KBM-7 (cell line): ENCODE measurements at regions not wholly inside any gene's neighbourhood (a gene's known extent, or its start where the extent isn't known, plus 50 kb on each side); places are given as distances from the start of the nearest gene placed in this dataset.

Experiments used
- DNase-seq: peaks from one replicate; pipeline ENCODE4 v3.0.0-alpha.2; 2015
- in situ Hi-C: fragments of 300-500 bp; cut with MboI; formaldehyde crosslinking; loops from 2 replicates; pipeline ENCODE4 v1.14.3; 2020; ENCODE audit warnings: low sequenced_read_pairs, low pct_unique_long_range_greater_than_20kb, mixed read lengths

DNA sequence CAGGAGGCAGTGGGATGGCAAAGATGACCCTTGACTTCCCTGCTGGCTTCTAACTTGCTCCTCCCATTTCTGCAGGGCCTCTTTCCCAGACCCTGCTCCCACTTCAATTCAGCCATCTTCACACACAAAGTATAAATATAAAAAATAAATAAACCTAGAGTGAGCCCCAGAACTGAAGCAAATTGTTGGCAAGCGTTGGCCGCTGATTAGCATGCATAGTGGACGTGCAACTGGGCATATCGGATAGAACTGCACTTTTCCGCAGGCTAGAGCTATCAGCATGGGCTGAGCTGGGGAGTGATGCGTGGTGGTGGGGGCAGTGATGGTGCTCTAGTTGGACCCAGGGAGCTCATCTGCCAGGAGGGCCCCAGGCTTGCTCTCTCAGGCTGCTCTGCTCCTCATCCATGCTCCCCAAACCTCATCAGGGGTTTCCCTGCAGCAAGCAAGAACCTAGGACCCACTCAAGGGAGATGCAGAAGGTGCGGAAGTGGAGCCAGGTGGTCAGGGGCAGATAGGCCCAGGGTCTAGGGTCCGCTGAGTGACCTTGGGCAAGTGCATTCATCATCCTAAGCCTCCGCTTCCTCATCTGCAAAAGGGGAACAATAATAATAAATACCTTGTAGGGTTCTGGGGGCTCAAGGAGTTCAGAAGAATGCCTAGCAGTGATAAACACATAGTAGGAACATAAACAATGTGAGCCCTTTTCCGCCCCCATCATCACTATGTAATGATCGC is 146.8 kb upstream of the PJA1 start:
- in situ Hi-C loops: no loop called here
- DNase-seq: no peak

DNA sequence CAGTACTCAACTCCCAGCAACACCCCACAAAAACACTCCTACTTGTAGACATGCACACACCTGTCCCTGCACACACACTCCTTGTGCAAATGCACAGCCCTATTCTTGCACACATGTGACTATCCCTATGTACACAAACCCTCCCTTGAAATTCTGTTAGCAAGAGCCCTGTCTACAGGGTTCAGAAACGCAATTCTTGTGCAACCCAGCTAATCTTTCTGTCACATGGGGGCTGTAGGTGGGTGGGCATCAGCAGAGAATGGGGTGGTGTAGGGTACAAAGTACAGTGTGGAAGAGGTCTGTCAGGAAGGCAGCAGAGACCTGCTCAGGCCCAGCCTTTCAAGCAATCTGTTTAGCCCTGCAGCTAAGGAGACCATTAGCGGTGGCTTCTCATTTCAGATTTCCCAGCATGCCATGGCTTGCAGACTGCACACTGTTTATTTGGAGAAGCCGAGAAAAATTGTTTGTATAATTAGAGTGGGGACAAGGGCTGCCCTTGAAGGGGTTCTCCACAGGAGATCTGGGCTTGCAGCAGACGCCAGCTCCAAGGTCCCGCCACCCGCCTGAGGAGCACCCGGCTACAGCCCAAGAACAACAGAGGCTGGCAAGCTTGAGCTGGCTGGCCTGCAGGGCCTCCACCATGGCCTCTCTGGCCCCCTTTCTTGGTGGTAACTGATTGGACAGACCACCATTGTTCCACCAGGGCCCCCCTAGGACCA is 144.0 kb upstream of the PJA1 start:
- no peak for DNase-seq
- in situ Hi-C loops: no loop called here

DNA sequence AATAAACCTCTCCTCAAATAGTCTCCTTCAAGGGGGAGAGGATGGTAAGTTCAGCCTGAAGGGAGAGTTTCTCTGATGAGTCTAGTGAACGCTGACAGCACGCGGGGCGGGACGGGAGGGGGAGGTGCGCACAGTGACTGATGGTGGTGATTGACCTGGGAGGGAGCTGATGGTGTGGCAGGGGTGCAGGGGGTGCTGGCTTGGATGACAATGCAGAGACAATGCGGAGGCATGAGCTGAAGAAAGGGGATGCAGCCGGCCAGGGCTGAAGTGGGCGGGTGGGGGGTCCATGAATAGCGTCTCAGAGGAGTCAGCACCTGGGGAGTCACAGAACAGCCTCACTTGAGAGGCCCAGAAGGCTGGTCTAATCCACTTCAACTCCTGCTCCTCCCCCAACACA is 142.5 kb upstream of the PJA1 start:
- no peak for DNase-seq
- in situ Hi-C loops: no loop called here

DNA sequence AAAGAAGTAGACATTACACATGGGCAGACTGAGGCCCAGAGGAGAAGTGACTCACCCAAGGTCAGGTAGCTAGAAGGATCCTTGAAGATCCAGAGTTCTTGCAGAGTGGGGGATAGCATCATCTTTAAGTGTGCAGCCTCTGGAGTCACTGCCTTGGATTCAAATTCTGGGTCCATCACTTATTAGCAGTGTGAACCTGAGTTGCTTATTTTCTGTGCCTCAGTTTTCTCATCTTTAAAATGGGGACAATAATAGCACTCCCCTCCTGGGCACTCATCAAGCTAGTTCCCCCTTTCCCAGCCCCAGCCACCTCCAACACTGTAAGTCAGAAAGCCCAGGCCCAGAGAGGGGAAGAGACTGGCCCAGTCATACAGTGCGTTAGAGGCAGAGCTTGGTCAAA is 141.8 kb upstream of the PJA1 start:
- in situ Hi-C loops: no loop called here
- no peak for DNase-seq

DNA sequence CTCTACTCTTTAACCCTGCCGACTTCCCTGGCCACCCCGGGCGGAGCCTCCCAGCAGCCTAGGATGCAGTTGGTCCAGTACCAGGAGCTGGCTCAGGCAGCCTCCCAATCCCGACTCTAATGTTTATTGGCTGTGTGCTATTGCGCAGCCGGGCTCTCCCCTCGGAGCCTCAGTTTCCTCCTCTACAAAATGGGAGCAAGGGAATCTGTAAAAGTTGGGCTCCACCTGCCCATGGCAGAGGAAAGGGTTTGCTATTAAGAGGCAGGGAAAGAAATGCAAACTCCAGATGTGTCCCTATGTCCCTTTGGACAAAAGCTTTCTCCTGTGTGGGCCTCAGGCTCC is 140.8 kb upstream of the PJA1 start:
- in situ Hi-C loops: no loop called here
- no peak for DNase-seq

DNA sequence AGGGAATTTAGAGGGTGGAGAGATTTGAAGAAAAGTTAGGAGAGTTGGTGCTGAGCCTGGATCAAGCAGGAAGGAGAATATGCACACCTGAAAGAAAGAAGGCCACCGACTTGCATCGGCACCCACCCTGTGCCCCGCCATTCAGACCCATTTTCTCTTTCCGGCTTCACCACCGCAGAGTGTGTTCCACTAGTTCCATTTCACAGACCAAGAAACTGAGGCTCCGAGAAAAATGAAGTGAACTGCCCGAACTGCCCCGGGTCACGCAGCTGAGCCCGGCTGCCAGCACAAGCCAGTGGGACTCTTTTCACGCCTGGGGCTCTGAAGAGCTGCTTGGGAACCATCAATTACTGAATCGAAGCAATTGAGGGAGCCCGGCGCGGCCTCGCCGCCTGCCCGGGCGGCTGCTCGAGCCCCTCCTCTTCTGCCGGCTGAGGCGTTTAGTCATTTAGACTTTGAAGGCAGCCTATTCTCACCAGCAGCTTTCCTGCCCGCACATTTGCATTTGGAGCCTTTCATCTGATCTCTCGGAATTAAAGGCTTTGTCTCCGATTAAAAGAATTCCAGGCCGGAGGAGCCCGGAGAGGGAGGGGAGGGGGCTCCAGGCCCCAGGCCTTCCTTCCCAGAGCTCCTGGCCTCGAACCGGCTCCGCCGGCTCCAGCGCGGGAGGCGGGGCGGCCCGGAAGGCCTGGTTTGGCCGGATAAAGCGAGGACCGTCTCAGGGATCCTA is 140.2 kb upstream of the PJA1 start:
- in situ Hi-C loops: no loop called here

DNA sequence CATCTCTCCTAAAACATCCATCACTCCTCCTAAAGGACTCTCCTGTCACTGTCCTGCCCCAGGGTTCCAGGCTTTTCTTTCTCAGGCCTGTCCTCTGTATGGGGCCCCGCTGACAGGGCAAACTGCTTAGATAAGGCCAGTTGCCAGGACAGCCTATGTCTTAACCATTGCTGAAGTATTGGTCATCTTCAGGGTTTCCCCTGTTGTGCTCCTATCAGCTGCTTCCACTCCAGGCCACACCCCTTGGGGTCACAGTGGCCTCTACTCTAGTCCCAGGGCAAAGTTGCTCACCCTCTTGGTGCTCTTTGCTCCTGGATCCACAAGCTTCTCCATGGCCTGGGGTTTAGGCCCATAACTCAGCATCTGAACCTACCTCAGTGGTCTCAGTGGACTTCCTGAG is 138.0 kb upstream of the PJA1 start:
- no peak for DNase-seq
- in situ Hi-C loops: no loop called here

More for the DNA sequence above, 140.2 kb upstream of the PJA1 start:
- no peak for DNase-seq

DNA sequence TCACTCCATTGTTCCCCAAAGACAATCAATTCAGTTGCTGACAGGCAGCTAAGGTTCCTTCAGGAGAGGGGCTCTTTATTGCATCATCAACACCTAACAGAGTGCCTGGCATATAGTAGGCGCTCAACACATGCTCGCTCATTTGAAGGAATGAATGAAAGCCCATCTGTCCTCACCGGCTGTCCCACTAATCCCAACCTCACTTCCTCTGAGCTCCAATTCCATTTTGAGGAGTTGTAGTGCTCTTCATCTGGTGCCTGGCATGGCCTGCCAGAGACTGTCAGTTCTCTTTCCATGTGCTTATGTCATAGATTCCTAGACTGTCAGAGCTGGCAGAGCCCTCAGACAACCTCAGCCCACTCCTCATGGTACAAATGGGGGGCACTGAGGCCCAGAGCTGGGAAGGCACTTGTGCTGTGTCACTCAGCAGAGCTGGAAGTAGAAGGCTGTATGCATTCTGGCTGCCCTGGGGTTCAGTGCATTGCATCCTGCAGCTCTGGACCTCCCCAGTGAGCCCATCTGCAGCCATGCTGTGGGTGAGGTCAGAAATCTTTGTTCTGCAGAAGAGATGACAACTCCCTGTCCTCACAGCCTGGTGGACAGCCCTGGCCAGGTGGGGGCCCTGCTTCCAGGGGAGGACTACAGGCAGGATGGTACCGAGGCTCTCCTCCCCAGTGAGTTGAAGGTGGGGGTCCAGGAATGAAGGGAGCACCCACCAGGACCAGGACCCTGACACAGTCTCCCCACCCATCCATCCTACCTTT is 134.9 kb upstream of the PJA1 start:
- in situ Hi-C loops: no loop called here
- DNase-seq: no peak

DNA sequence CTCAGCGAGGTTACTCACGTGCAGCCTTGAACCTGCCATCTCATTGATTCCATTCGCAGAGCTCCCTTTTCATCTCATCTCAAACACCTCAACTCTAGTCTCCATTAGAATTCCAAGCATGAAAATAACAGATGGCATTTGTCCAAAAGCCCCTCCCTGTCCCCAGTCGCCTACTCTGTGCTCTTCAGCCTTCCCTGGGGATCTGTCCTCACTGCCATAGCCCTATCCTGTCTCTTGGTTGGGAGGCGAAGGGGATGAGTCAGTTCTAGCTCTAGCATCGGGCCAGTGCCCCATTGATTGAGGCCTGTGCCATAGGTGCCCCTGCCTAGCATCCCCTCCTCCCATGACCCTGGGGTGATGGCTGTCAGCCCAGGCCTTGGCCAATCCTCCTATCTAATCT is 134.0 kb upstream of the PJA1 start:
- in situ Hi-C loops: no loop called here
- no peak for DNase-seq

DNA sequence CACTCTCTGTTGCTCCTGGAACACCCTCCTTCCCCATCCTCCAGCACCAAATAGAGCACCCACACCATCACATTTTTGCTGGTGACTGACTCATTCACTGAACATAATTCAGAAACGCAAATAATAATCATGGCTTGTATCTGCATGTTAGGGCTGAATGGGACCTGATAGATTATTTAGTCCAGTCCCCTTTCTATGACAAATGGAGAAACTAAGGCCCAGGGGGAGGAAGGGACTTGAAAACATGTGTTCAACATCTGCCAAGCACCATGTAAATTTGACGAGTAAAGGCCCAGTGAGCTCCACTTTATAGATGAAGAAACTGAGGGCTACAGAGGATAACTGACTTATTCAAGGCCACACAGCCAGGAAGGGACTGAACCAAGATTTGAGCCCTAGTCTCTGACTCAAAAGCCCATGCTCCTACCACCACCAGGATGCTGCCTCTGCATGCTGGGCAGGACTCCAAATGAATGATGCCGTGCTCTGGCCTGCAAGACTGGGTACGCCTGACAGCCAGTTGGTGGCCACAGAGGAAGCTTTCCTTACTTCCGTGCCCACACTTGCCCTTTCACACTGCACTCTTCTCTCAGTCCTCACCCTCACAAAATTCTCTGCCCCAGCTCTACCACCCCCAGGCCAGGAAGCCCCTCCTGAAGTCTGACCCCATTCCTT is 133.3 kb upstream of the PJA1 start:
- in situ Hi-C loops: no loop called here
- no peak for DNase-seq

DNA sequence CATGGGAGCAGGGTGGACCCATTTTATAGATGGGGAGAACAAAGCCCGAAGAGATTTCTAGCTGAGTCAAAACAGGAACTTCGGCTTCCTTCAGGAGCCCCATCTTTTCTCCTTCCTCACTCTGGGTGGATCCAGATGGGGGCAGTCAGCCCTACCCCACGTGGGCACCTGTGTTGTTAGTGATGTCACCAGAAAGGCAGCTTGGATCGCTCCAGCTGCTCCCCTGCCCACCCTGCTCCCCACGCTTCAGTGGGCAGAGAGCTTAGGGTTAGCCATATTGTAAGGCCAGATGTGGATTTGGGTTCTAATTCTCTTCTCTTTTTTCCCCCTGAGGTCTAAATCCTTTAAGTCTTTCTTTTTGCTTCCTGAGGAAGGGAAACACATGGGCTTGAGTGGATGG is 132.3 kb upstream of the PJA1 start:
- in situ Hi-C loops: no loop called here
- no peak for DNase-seq

DNA sequence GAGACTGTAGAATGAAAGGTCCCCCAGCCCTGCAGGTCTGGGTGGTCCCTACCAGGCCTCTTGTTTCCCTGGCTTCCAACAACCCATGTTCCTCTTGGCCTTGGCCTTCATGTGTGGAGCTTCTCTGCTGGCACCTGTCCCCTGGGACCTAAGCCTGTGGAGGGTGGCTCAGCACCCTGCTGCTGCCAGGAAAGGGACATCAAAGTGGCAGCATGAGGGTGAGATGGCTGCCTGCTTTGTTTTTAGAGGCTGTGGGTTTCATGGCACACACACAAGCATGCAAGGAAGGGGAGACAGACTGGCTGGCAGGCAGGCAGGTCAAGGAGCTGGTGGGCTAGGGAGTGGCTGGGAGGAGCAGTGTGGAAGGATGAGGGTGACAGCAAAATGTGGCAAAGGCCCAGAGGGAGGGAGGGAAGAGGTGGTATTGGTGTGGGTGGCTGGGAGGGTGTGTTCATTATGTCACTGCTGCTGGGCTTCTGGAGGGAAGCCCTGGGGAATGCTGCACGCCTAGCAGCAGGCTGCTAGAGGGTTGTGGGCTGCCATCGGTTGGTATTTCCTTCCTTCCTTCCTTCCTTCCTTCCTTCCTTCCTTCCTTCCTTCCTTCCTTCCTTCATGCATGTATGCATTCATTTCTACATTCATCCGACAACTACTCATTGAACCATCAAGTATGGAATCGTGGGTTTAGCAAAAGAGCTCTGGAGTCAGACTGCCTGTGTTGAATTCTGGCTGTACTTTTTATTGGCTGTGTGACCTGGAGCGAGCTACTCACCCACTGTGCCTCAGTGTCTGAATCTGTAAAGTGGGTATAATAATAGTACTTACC is 128.7 kb upstream of the PJA1 start:
- DNase-seq: no peak
- in situ Hi-C loops: no loop called here

DNA sequence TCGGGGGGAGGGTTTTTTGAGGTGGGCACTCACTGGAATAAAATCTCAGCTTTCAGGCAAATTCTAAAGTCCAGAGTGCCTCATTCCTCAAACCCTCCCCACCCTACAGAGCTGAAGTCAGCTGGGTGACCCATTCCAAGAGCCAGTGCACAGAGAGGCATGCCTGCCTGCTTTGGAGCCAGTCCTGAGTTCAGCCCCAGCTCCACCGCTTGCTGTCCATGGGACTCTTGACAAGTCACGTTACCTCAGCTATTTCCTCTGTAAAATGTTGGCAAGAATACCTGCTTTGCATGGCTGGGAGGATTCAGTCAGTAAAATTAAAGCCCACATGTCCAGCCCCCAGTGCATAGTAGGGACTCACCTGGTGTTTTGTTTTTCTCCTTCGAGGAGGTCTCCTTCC is 125.9 kb upstream of the PJA1 start:
- DNase-seq: no peak
- in situ Hi-C loops: no loop called here

DNA sequence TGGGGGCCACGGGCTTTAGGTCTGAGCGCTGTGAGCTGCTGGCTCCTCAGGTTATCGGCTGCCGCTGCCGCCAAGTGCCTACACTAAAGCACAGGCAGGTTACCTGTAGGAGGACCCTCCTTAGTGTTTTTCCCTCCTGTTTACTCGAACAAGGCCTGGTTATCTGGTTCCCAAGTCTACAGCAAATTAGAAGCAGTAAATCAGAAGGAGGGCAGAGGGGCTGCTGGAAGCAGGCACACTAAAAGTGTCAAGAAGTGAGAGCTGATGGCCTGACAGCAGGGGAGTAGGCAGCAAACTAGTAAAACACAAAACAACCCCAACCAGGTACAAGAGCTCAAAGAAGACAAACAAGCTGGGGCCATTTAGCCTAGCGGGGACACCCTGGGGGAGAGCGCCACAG is 125.0 kb upstream of the PJA1 start:
- no peak for DNase-seq
- in situ Hi-C loops: no loop called here

DNA sequence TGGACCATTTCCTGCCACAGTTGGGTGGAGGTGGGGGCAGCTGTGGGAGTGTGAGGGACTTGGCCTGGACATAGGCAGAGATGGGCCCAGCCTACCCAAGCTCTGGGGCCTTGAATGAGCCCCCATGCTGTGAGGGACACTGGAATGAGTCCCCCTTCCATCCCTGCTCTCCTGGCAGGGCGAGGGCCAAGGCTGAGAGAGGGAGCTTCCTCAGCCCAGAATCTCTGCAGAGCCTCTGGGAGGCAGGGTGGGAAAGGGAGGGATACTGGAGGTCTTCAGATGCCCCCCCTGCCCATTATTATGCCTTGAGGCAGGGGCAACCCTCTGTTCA is 124.5 kb upstream of the PJA1 start:
- in situ Hi-C loops: no loop called here
- DNase-seq: no peak

DNA sequence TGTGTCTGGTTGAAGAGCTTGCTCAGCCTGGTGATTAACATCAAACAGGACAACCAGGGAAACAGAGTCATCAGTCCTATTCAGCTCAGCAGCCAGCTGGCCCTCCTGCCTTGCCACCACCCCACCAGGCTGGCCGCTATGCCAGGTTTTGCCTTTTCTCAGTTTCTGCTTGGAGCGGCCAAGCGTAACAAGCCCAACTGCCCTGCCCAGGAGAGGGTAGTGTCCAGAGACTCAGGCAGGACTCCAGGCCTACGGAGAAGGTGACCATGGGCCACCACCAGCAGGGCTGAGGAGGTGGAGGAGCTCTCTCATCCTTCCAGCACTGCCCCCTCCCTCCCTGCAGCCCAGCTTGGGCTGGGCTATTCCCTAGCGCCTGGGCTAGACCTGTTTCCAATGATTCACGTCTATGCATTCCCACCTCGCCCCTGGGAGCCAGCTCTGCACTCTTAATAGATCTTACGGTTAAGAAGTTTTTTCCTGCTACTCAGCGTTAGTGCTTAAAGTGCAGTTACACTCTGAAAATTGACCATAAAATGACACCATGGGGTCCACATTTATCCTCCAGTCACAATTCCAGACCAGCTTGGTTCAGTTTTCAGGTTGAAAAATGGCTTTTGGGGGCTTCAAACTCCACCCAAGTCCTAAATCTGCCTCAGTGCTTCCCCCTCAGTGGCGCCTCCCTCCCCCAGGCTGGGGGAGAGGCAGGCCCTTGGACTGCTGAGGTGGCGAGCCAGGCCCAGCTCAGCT is 124.0 kb upstream of the PJA1 start:
- in situ Hi-C loops: no loop called here
- no peak for DNase-seq

DNA sequence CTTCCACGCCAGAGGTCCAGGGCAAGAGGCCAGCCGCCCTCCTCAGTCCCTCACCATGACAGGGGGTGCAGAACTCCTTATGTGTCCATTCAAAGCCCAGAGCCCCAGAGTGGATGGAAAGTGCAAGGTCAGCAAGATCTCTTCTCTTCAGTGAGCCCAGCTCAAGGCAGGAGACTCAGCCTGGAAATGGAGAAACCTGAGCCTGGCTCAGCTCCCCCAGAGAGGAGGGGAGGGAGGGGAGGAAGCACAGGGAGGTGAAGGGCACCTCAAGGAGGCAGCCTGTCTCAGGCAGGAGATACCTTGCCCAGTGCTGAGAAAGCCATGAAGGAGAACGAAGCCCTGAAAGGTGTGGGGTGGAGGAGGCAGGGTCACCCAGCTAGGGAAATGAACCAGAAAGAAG is 121.8 kb upstream of the PJA1 start:
- DNase-seq: no peak
- in situ Hi-C loops: no loop called here

DNA sequence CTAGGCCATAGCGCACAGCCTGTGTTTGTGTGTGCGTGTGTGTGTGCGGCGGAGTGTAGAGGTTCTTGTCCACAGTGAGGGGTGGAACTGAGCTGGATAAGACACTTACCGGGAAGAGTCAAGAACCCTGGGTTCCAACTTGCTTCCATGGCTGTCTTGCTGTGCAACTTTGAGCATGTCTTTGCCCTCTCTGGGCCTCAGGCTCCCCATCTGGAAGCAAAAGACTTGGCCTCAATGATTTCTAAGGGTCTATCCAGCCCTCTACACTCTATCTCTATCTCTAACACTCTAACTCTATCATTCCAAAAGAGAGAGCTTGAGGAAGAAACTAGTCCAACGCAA is 121.3 kb upstream of the PJA1 start:
- in situ Hi-C loops: no loop called here
- no peak for DNase-seq
